GM21717 (cell line): ENCODE measurements at regions not wholly inside any gene's neighbourhood (a gene's known extent, or its start where the extent isn't known, plus 50 kb on each side); places are given as distances from the start of the nearest gene placed in this dataset.
"Not testable (repeated sequence)": the region's sequence is repeated elsewhere in the genome, so short reads cannot be mapped to it uniquely, and the experiment has no call there.

Experiments
- ATAC-seq: cut with Tn5 transposase; IDR thresholded peaks from one replicate; pipeline ENCODE4 v1.9.1; 2021; ENCODE audit warnings: mild to moderate bottlenecking, moderate library complexity; ENCODE audit not compliant: unreplicated experiment

DNA sequence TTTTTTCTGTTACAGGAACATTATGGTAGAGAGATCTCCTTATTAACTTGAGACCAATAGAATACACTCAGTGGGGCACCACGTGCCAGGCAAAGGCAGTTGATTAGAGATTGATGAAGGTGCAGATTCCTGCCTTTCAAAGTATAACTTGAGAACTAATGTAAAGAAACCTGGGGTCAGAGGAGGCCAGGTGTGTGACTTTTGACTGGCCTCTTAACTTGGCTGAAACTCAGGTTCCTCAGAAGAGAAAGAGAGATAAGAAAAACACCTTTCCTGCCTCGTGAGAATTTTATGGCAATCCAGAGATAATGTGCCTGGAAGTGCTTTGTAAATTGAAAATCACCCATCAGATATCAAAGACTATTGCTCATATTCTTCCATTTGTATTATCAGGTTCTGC, 110.7 kb upstream of the GZMB start:
- ATAC-seq: no peak

DNA sequence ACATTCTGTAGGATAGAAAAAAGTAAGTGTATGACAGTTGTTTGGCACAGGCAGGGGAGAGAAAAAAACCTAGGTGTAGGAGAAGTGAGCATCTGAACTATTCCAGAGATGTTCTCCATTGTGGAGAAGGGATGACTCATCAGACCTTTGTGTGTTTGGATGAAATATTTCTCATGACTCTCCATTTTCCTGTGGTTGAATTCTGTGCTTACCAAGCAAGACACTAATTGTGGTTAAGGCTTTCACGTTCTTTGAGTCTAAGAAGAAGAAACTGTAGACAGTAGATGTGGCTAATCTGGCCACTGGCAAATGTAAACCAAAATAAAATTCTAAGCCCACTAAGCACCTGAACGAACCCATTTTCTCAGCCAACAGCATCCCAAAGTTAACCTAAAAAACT, 107.9 kb upstream of the GZMB start:
- ATAC-seq: no peak

DNA sequence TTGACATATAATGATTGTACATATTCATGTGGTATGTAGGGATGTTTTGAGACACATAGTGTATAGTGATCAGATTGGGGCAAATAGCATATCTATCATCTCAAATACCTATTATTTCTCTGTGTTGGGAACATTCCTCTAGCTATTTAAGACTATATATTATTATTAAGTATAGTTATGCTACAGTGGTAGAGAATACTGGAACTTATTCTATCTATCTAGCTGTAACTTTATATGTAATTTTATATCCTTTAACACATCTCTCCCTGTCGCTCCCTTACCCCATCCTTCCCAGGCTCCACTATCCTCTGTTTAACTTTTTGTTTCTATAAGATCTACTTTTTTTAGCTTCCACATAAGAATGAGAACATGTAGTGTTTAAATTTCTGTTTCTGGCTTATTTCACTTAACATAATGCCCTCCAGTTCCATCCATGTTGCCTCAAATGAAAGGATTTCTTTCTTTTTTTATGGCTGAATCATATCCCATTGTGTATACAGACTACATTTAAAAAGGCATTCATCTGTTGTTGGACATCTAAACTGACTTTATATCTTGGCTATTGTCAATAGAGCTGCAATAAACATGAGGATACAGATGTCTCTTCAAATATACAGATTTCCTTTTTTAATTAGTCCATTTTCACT, 102.1 kb upstream of the GZMB start:
- no peak for ATAC-seq

DNA sequence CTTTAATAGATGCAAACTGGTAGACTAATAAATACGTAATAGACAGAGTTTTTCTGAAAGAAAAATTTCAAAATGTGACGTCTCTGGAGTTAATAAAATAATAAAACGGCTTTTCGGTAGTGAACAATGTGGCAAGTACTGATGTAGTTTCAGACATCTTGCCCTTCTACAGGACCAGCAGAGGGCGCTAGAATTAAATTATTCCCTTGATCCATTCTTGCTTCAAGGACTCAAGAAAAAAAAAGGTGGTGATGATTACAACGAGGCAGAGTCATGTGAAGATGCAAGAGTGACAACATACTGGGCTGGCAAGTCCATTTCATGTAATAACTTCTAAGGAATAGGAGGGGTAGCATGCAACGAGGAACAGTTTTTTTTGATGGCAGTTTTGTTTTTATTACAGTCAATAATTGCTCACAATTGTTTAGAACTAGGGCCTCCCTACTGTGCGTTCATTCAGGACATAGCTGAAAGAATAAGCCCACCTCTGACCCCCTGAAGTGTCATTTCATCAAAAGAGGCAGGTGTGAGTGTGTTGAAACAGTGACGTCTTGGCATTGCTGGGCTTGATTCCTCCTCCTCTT, 101.0 kb upstream of the GZMB start:
- no peak for ATAC-seq

DNA sequence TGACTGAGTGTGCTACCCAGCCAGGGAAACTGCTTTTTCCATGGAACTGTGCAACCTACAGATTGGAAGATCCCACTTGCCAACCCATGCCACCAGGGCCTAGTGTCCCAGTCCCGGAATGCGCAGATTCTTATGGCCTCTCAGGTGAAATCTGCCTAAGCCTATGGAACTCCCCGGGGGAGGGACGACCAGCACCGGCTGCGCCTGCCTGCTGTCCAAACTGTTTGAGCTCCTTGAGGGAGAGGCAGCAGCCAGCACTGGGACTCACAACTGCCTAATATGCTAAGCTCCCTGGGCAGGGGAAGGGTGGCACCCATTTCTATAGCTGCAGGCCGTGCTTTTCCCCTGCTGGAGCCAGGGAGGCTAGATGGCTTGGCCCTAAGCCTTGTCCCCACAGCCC, 92.5 kb upstream of the GZMB start:
- no peak for ATAC-seq

DNA sequence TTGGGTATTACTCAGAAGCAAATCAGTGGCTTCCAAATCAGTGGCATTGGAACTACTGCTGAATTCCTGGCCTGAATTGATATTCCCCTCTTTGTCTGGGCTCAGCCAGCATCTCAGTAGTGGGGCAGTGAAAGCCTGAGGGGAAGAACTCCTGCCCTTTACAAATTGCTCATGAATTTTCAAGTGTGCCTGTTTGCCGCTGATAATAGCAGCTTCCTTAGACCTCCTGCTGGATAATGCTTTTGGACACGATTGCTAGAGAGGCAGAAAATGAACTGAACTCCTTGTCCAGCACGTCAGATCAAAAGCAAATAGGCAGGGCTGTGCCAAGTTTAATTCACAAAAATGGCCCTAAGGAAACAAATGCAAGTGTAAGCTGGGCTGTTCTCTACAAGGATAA, 91.3 kb upstream of the GZMB start:
- no peak for ATAC-seq

DNA sequence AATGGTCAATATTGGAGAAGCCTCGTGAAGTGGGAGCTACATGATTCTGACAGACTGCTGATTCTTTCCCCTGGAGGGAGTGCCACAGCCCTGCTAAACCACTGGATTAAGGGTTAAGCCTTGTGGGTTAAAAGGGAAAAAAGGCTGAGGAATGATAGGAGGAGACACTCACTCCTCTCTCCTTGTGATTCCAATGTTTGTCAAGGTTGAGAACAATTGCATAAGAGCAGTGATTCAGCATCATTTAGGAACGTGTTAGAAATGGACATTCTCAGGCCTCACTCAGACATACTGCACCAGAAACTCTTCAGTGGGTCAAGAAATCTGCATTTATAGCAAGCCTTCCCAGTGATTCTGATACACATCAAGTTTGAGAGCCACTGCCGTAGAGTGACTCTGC, 87.8 kb upstream of the GZMB start:
- no peak for ATAC-seq

DNA sequence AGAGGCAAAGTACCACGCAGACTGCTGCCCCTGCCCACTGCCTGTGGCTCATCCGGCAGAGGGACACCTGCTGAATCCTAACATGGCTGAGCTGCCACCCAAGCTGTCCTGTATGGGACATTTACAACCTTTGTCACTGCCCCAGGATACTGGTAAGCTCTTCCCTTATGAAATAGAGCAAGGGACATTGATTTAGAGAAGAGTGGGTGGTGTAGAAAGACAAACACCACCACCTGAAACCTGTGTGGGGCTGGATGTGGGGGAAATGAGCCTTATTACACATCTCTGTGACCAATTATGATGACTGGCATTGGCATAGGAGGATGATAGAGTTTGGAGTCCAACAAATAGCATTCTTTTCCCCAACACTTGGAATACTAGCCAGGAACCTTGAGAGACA, 81.2 kb upstream of the GZMB start:
- ATAC-seq: no peak

DNA sequence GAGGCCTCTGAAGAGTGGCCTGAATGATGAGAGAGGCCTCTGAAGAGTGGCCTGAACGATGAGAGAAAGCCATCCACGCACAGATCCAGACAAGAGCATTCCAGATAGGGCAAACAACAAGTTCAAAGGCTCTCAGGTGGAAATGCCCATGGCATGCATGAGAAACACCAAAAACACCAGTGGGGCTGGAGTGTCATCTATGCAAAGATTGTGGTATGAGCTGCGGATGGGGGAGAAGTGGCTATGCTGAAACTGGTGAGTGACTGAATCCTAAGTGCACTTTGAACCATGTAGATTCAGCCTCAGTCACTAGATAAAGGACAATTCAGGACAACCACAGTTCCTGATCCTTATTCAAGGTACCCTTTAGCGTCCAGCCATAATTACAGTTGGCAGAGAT, 79.4 kb upstream of the GZMB start:
- no peak for ATAC-seq

DNA sequence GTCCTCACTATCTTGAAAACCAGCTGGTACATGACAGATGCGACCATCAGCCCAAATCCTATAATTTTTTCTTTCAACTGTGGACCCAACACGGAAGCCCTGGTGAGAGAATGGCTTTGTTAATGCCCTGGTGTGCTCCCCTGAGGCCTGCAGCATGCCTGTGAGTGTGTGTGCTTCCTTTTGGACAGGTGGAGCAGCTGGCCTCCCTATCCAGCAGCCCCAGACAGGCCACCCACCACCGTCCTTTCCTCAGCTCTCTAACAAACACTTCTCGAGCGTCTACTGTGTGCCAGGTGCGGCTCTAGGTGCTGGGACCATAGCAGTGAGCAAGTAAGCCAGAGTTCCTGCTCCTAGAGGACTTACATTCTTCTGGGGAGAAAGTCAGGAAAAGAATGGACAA, 78.9 kb upstream of the GZMB start:
- ATAC-seq: no peak

DNA sequence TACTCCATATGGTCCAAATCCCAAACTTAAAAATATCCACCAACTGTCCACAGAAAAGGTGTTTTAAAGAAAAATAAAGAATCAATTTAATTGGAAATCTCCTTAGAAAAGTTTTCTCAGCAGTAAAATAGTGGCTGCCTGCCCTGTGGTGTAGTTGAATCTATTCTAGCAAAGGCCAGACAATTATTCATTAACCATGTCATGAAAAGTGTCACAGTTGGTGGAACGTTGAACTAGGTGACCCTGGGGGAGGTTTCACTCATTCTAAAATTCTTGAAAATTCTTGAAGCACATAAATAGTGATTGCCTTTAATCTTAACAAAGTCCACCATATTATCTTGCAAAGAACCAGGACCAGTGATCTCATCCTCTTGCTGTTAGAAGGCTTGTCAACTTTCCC, 78.4 kb upstream of the GZMB start:
- ATAC-seq: no peak

DNA sequence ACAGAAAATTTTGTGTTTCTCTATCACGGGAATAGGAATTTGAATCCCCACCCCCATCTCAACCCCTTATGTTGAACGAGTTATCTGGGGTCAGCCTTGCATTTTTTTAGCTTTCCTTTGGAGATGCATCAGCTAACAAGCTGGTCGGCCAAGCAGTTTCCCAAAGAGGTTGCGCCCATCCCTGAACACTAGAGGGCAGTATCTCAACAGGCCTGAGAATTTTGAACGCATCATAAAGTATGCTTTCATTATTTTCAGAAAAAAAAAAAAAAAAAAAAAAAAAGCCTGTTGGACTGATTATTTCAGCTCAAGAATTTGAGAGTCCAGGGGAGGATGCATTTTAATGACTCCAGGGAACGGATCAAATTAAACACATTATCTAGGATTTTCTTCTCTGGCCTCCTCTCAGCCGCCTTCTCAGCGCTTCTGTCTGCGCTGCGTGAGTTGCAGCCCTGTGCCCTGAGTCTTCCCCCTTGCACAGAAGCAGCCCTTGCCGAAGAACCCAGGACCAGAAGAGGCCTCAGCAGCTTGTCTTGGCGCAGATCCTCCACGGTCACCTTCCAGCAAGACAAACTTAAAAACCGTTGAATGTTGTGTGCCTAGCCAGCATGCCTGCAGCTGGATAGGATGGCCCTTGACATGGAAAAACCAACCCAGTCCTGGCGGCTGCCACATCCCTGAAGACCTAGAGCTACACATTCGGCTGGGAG, 76.6 kb upstream of the GZMB start:
- no peak for ATAC-seq

DNA sequence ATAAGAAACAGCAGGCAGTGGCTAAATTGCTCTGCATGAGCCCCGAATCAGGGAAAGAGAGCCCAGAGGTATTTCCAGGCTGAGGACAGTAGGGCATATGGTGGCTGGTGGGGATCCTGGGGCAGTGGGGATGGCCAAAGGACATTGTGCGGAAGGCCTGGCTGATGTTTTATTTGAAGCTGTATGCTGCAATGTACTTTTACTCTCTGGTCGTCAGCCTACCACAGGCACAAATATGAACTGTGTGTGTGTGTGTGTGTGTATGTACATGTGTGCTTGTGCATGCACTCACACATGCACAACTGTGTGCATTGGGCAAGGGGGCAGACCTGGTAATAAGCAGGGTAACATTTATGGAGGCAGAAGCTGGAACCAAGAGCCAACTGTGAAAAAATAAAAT, 74.7 kb upstream of the GZMB start:
- no peak for ATAC-seq

DNA sequence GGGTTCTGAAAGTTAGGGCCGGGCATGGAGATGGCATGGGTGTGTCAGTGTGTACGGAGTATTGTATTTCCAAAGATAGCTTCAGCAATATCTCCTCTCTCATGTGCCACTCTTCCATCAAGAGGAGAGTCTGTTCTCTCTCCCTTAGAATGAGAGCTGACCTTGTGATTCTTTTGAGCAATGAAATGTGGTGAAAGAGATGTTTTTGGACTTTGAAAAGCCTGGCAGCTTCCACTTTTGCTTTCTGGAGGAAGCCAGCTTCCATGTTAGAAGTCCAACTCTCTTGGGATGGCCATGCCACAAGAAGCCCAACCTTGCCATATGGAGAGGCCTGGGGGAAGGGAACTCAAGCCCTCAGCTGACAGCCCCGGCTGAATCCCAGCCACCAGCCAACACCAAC, 72.4 kb upstream of the GZMB start:
- ATAC-seq: no peak

DNA sequence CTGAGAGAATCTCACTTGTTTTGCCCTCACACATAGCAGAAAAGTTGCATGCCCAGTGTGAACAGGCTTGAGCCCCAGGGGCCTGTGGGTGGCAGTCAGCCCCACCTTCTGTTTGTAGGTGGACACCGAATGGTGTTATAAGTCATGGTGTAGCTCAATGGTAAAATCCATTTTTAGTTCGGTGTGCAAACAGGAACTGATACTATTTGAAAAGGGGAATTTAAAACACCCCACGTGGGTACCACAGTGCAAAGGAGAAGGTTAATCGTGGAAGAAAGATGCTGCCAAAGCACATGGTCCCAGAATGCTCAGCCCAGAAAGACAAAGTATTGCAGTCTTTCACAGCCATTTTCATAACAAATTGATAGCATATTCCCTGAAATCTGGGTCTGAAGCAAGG, 71.8 kb upstream of the GZMB start:
- peak; percentile 80 for ATAC-seq

DNA sequence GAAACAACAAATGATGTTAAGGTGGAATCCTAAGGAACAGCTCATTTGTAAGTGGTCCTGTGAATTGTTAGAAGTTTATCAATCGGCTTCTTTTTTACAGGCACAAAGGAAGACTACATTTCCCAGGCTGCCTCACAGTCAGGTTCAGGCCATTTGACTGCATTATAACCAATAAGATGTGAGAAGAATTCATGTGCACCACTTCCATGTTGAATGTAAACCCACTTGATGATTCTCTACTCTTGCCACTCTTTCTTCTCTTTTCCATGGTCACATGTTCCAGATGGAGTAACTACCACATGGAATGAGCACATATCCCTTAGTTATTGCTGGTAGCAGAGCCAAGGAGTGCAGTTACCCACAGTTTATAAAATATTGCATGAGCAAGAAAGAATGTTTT, 67.1 kb upstream of the GZMB start:
- ATAC-seq: no peak

DNA sequence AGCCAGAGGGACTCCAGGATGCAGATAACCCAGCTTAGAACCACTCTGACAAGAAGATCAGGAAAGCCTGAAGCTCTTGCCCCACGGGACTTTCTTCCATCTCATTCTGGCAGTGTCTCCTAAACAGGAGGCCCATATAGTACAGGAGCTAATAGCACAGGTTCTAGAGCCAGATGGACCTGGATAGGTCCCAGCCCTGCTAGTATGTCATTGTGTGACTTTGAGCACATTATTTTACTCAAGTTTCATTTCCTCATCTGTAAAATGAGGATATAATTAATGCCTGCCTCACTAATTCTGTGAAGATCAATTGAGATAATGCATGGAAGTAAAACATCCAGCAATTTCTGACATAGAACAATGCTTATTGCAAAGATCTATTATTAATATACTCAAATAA, 66.5 kb upstream of the GZMB start:
- ATAC-seq: no peak

DNA sequence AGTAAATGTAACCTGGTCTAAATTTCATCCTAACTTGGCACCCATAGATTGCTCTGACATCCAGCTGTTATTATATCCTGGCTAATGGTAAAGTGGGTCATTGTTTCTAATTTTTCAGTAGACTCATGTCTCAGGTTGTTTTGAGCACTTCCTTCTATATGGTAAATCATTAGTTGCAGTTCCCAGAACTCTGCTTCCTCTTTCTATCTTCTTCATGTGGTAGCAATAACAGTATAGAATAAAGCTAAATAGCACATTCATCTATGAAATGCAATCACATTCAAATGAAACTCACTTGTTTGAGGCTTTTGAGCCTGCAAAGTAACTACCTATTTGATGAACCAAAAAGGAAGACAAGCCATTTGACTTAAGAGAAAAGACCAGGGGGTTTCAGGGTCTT, 65.1 kb upstream of the GZMB start:
- ATAC-seq: no peak

DNA sequence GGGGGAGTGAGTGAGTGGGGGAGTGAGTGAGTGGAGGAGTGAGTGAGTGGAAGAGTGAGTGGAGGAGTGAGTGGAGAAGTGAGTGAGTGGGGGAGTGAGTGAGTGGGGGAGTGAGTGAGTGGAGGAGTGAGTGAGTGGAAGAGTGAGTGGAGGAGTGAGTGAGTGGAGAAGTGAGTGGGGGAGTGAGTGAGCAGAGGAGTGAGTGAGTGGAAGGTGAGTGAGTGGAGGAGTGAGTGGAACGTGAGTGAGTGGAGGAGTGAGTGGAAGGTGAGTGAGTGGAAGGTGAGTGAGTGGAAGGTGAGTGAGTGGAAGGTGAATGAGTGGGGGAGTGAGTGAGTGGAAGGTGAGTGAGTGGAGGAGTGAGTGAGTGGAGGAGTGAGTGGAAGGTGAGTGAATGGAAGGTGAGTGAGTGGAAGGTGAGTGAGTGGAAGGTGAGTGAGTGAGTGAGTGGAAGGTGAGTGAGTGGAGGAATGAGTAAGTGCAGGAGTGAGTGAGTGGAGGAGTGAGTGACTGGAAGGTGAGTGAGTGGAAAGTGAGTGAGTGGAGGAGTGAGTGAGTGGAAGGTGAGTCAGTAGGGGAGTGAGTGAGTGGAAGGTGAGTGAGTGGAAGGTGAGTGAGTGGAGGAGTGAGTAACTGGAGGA, 62.4 kb upstream of the GZMB start:
- not testable (repeated sequence) for ATAC-seq

DNA sequence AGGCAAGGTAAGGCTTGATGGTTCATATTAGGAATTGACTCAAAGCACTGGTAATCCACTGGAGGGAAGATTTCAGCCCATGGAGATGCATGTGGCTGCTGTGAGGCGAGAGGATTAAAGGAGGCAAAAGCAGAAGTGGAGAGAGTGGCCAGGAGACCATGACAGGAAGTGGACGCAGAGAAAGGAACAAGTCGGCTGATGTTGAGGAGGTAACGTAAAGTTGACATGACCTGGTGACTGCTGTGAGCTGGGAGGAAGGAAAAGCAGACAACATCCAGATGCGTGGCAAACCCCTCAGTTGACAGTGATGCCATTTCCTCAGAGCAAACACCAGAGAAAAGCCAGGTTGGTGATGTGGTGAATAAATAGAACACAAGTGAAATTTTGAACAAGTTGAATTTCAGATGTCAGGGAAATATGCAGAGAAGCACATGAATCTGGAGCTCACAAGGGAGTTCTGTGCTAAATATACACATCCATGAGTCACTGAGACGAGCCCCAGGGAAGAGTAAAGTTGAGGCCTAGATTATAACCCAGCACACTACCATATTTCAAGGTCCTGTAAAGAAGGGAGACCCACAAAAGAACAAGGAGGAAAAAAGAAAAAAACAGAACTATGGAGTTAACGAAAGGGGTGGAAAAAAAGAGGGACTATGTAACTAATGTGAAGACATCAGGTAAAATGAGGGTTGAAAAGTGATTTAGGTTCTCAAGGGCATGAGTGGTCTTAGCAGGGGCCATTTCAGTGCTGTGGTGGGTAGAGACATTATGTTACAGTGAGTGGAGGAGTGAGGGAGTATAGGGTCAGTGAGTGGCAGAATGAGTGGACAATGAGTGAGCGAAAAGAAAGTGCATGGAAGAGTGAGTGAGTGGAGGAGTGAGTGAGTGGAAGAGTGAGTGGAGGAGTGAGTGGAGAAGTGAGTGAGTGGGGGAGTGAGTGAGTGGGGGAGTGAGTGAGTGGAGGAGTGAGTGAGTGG, 61.6 kb upstream of the GZMB start:
- peak; percentile 46 for ATAC-seq

DNA sequence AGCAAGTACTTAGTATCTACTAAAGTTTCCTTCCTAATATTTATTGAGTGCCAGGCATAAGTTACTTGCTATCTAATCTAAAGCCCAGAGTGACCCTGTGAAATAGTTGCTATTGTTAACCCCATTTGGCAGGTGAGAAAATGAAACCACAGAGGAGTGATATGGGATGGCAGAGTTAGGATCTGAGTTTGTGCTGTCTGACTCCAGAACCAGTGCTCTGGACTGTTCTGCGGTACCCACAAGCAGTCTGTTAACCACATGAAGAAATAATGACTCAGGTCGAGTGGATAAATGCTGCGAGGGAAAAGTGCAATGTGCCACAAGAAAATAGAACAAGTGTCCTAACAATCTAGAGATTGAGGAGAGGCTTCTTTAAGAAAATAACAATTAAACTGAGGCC, 60.7 kb upstream of the GZMB start:
- ATAC-seq: no peak
